ENCODE measurements at regions not wholly inside any gene's neighbourhood (a gene's known extent, or its start where the extent isn't known, plus 50 kb on each side); places are given as distances from the start of the nearest gene placed in this dataset.

DNA sequence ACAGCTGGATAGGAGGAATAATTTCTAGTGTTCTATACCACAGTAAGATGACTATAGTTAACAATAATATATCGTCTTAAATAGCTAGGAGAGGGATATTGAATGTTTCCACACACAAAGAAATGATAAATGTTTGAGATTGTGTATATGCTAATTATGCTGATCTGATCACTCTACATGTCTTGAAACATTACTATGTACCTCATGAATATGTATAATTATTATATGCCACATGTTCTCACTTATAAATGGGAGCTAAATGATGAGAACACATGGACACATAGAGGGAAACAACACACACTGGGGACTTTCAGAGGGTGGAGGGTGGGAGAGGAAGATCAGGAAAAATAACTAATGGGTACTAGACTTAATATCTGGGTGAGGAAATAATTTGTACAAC, 53.2 kb upstream of the MAGEA4 start:
- no peak for DNase-seq (ENCODE audit: extremely low spot score, unreplicated experiment)
- H3K4me3 Mint-ChIP-seq (ENCODE audit: unreplicated experiment) = no peak overlapping the region
- TF ChIP-seq, protein P1, sequence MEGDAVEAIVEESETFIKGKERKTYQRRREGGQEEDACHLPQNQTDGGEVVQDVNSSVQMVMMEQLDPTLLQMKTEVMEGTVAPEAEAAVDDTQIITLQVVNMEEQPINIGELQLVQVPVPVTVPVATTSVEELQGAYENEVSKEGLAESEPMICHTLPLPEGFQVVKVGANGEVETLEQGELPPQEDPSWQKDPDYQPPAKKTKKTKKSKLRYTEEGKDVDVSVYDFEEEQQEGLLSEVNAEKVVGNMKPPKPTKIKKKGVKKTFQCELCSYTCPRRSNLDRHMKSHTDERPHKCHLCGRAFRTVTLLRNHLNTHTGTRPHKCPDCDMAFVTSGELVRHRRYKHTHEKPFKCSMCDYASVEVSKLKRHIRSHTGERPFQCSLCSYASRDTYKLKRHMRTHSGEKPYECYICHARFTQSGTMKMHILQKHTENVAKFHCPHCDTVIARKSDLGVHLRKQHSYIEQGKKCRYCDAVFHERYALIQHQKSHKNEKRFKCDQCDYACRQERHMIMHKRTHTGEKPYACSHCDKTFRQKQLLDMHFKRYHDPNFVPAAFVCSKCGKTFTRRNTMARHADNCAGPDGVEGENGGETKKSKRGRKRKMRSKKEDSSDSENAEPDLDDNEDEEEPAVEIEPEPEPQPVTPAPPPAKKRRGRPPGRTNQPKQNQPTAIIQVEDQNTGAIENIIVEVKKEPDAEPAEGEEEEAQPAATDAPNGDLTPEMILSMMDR (IDR thresholded peaks at IDR 0.05) = no peak
- H3K27me3 Mint-ChIP-seq (ENCODE audit: unreplicated experiment) = no peaks in the 10 kb centered on the region
- H3K36me3 Mint-ChIP-seq (ENCODE audit: unreplicated experiment) = no peaks in the 10 kb centered on the region
- H3K9me3 Mint-ChIP-seq (ENCODE audit: unreplicated experiment) = peaks cover 54% of the 10 kb centered on the region
- no peak overlapping the region for H3K27ac Mint-ChIP-seq (ENCODE audit: unreplicated experiment)
- H3K4me1 Mint-ChIP-seq (ENCODE audit: unreplicated experiment) = no peaks in the 10 kb centered on the region

DNA sequence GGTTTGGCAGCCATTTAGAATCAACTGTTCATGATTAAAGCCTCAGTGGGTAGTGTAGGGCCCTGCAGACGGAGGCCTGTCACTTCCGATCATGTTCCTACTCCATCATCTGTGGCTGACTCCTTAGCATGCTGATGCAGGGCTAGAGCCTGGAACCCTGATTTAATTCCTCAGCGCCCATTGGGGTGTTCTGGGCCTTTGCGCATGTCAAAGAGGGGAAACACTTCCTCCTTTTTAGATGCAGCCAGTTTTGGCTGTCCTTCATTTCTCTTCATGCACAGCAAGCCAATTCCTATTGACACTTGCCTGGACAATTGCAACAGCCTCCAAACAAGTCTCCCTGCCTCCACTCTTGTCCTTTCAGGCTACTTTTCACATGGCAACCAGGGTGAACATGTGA, 51.9 kb upstream of the MAGEA4 start:
- H3K4me1 Mint-ChIP-seq (ENCODE audit: unreplicated experiment) = no peaks in the 10 kb centered on the region
- TF ChIP-seq, protein P1 (IDR thresholded peaks at IDR 0.05) = no peak
- H3K36me3 Mint-ChIP-seq (ENCODE audit: unreplicated experiment) = no peaks in the 10 kb centered on the region
- H3K27ac Mint-ChIP-seq (ENCODE audit: unreplicated experiment) = no peak overlapping the region
- H3K4me3 Mint-ChIP-seq (ENCODE audit: unreplicated experiment) = no peak overlapping the region
- H3K9me3 Mint-ChIP-seq (ENCODE audit: unreplicated experiment) = peaks cover 55% of the 10 kb centered on the region
- DNase-seq (ENCODE audit: extremely low spot score, unreplicated experiment) = no peak
- no peaks in the 10 kb centered on the region for H3K27me3 Mint-ChIP-seq (ENCODE audit: unreplicated experiment)
